Heart left ventricle (tissue), 13 donors: ENCODE measurements at regions not wholly inside any gene's neighbourhood (a gene's known extent, or its start where the extent isn't known, plus 50 kb on each side); places are given as distances from the start of the nearest gene placed in this dataset.

ENCODE experiments used
- CTCF ChIP-seq, 12 donors: fragments of 200-600 bp; sonication (generic) in 4 of 12; IDR thresholded peaks; one replicate each; pipeline versions ENCODE4 v1.5.0 to v1.8.0; 2018 to 2022; ENCODE audit warnings: antibody characterized with exemption in 12 of 12, mild to moderate bottlenecking in 5 of 12
- POLR2A ChIP-seq, 2 donors: fragments of 450-650 bp; IDR thresholded peaks; one replicate each; pipeline ENCODE4 v1.6.1; 2017; ENCODE audit warnings: antibody characterized with exemption in 2 of 2, mild to moderate bottlenecking in 2 of 2, moderate library complexity in 2 of 2
- donor health status: ischemic (EF 13 %, LVEDD 7.1; RV severe dilation, severe dysfunction).
- donor health status: DM: no; HTN: yes; CAD: no.
- donor health status: DM: no; HTN: no; CAD: no.
- donor health status: ischemic (EF 25% LVEDD 6.9; RV normal size, moderate dysfunction).
- donor health status: ischemic (EF 25% LVEDD 5.7; RV mildly dilated, moderate dysfunction).
- donor health status: ischemic (EF 35%, LVEDD 5.7; RV mildly dilated, moderate dysfunction).
- donor health status: nonischemic (EF 11% LVEDD 7.7; RV severe dilation, severe dysfunction).
- donor health status: DM: yes; HTN: yes; CAD: no.
- donor health status: PGD.
- donor health status: ischemic (EF 29% LVEDD 5.4; RV normal size, mild dysfunction).
- donor health status: nonischemic (EF 23%, LVEDD 6.1; RV moderate dilation, normal function).

- no peak for TF ChIP-seq CTCF (IDR thresholded peaks at IDR 0.05)
- no peak for TF ChIP-seq POLR2A (IDR thresholded peaks at IDR 0.05)
These were observed 62.2 kb downstream of the MYCN start for GRCh38 chr2:16002575-16002974.
